WTC11 (cell line): ENCODE measurements at regions not wholly inside any gene's neighbourhood (a gene's known extent, or its start where the extent isn't known, plus 50 kb on each side); places are given as distances from the start of the nearest gene placed in this dataset.
"Not testable (repeated sequence)": the region's sequence is repeated elsewhere in the genome, so short reads cannot be mapped to it uniquely, and the experiment has no call there.

Source experiments
- ATAC-seq: fragments of 200-7000 bp; cut with Tn5 transposase; 2 replicates; pipeline ENCODE4 v1.10.0; 2021; ENCODE audit warnings: mild to moderate bottlenecking, moderate library complexity
- CTCF ChIA-PET: fragments of 300-600 bp; sonication (Branson Sonifier 250); formaldehyde crosslinking; loops from one replicate; lab custom pipeline; 2021; ENCODE audit warnings: antibody characterized with exemption; lab: Charles Lee
- POLR2A ChIA-PET: fragments of 350-600 bp; sonication (Branson Sonifier 250); formaldehyde crosslinking; loops from one replicate; lab custom pipeline; 2021; ENCODE audit warnings: antibody characterized with exemption; lab: Charles Lee
- DNase-seq: peaks from one replicate; pipeline ENCODE4 v3.0.0; 2021; ENCODE audit warnings: low spot score
- H3K27ac Mint-ChIP-seq: 2 replicates; pipeline ENCODE4 v1.8.0; 2021; ENCODE audit warnings: mixed read lengths
- H3K27me3 Mint-ChIP-seq: 2 replicates; pipeline ENCODE4 v1.8.0; 2021; ENCODE audit warnings: low read depth, mild to moderate bottlenecking, moderate library complexity, mixed read lengths
- H3K36me3 Mint-ChIP-seq: 2 replicates; pipeline ENCODE4 v1.8.0; 2021; ENCODE audit warnings: mixed read lengths
- H3K4me1 Mint-ChIP-seq: 2 replicates; pipeline ENCODE4 v1.8.0; 2022; ENCODE audit warnings: mixed read lengths
- H3K4me3 Mint-ChIP-seq: 2 replicates; pipeline ENCODE4 v1.8.0; 2021; ENCODE audit warnings: mild to moderate bottlenecking, moderate library complexity, mixed read lengths
- H3K9me3 Mint-ChIP-seq: 2 replicates; pipeline ENCODE4 v1.8.0; 2021; ENCODE audit warnings: mixed read lengths
- EMX1 ChIP-seq: fragments of 250-450 bp; sonication (Bioruptor Pico); IDR thresholded peaks from 2 replicates; pipeline ENCODE4 v1.8.0; 2021; ENCODE audit warnings: mild to moderate bottlenecking
- ESRRA ChIP-seq: sonication (generic); formaldehyde crosslinking; IDR thresholded peaks from 2 replicates; pipeline ENCODE4 v1.8.1; 2022; ENCODE audit warnings: mild to moderate bottlenecking, missing genetic modification reagents, borderline replicate concordance
- ETV6 ChIP-seq: sonication (generic); formaldehyde crosslinking; IDR thresholded peaks from 2 replicates; pipeline ENCODE4 v1.8.1; 2022; ENCODE audit warnings: mild to moderate bottlenecking, missing genetic modification reagents
- GABPB1 ChIP-seq: sonication (generic); formaldehyde crosslinking; IDR thresholded peaks from 2 replicates; pipeline ENCODE4 v1.8.1; 2023; ENCODE audit warnings: mild to moderate bottlenecking, missing genetic modification reagents
- GRHL2 ChIP-seq: fragments of 250-450 bp; sonication (Bioruptor Pico); IDR thresholded peaks from 2 replicates; pipeline ENCODE4 v1.8.0; 2022; ENCODE audit warnings: mild to moderate bottlenecking, moderate library complexity; ENCODE audit not compliant: insufficient replicate concordance, severe bottlenecking
- KAT7 ChIP-seq: sonication (generic); formaldehyde crosslinking; IDR thresholded peaks from 2 replicates; pipeline ENCODE4 v1.8.1; 2023; ENCODE audit warnings: missing genetic modification reagents, mild to moderate bottlenecking, borderline replicate concordance
- MXD4 ChIP-seq: fragments of 250-450 bp; sonication (Bioruptor Pico); IDR thresholded peaks from 2 replicates; pipeline ENCODE4 v1.8.0; 2021; ENCODE audit warnings: mild to moderate bottlenecking, moderate library complexity, borderline replicate concordance
- MYBL2 ChIP-seq: sonication (generic); formaldehyde crosslinking; IDR thresholded peaks from 2 replicates; pipeline ENCODE4 v1.8.1; 2023; ENCODE audit warnings: mild to moderate bottlenecking, moderate library complexity, missing genetic modification reagents
- NFYB ChIP-seq: sonication (generic); formaldehyde crosslinking; conservative IDR thresholded peaks from 2 replicates; pipeline ENCODE4 v1.8.0; 2022; ENCODE audit warnings: low read depth, missing genetic modification reagents
- NR3C1 ChIP-seq: sonication (generic); formaldehyde crosslinking; conservative IDR thresholded peaks from 2 replicates; pipeline ENCODE4 v1.8.1; 2023; ENCODE audit warnings: low read depth, mild to moderate bottlenecking, missing genetic modification reagents
- OVOL2 ChIP-seq: fragments of 250-450 bp; sonication (Bioruptor Pico); IDR thresholded peaks from 2 replicates; pipeline ENCODE4 v1.9.0; 2021; ENCODE audit warnings: mild to moderate bottlenecking, borderline replicate concordance
- RELA ChIP-seq: sonication (generic); formaldehyde crosslinking; IDR thresholded peaks from 2 replicates; pipeline ENCODE4 v1.8.1; 2022; ENCODE audit warnings: missing genetic modification reagents, mild to moderate bottlenecking, borderline replicate concordance
- TCF7 ChIP-seq: sonication (generic); formaldehyde crosslinking; IDR thresholded peaks from 2 replicates; pipeline ENCODE4 v1.8.0; 2022; ENCODE audit warnings: mild to moderate bottlenecking, low read depth, missing genetic modification reagents, moderate library complexity
- TP53 ChIP-seq: sonication (generic); formaldehyde crosslinking; IDR thresholded peaks from 2 replicates; pipeline ENCODE4 v1.8.1; 2023; ENCODE audit warnings: mild to moderate bottlenecking, missing genetic modification reagents
- ZNF317 ChIP-seq: sonication (generic); formaldehyde crosslinking; IDR thresholded peaks from 2 replicates; pipeline ENCODE4 v1.8.1; 2023; ENCODE audit warnings: low read depth, mild to moderate bottlenecking, moderate library complexity, missing genetic modification reagents, borderline replicate concordance
- TF ChIP-seq, protein P1 (sequence below): sonication (generic); formaldehyde crosslinking; IDR thresholded peaks from 2 replicates; pipeline ENCODE4 v1.8.1; 2022; ENCODE audit warnings: mild to moderate bottlenecking, missing genetic modification reagents, moderate library complexity, borderline replicate concordance
- TF ChIP-seq, protein P2 (sequence below): sonication (generic); formaldehyde crosslinking; IDR thresholded peaks from 2 replicates; pipeline ENCODE4 v1.8.1; 2023; ENCODE audit warnings: mild to moderate bottlenecking, moderate library complexity, missing genetic modification reagents
- TF ChIP-seq, protein P3 (sequence below): sonication (generic); formaldehyde crosslinking; IDR thresholded peaks from 2 replicates; pipeline ENCODE4 v1.8.1; 2022; ENCODE audit warnings: mild to moderate bottlenecking, moderate library complexity, missing genetic modification reagents

GRCh38 chr3:16072420-16073110, 101.9 kb upstream of the GALNT15 start (continued):
- TF ChIP-seq NR3C1: no peak
- no peak for TF ChIP-seq GABPB1 (CRISPR knock-in tag)
- TF ChIP-seq, protein P1, sequence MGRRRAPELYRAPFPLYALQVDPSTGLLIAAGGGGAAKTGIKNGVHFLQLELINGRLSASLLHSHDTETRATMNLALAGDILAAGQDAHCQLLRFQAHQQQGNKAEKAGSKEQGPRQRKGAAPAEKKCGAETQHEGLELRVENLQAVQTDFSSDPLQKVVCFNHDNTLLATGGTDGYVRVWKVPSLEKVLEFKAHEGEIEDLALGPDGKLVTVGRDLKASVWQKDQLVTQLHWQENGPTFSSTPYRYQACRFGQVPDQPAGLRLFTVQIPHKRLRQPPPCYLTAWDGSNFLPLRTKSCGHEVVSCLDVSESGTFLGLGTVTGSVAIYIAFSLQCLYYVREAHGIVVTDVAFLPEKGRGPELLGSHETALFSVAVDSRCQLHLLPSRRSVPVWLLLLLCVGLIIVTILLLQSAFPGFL (CRISPR knock-in tag): no peak
- no peak for TF ChIP-seq EMX1 (CRISPR knock-in tag)

DNA sequence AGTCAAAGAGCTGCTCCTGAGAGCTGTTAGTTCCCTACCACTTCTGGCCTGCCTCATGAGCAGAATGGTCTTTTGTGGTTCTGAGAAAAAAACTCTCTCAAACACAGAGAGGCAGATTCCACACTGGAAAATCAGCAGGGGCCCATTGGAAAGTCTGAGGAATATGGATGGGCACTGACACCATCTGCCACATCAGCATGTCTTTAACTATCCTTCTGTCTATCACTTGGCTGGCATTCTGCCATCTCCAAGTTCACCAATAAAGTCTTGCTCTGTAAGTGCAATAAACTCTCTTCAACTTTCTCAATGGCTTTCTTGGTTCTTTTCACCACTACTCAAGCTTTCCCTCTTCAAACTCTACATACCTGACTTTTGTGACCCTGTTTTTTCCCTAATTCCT, 101.3 kb upstream of the GALNT15 start:
- Mint-ChIP-seq H3K36me3 (peaks cover 7% of the 10 kb centered on the region), H3K27me3 (peaks cover 5% of the 10 kb centered on the region; the same call in 1 of the 2 replicates)
- no peak for TF ChIP-seq EMX1 (CRISPR knock-in tag)
- TF ChIP-seq ETV6 (CRISPR knock-in tag): no peak
- no peak for TF ChIP-seq NFYB (CRISPR knock-in tag)
- no peak for TF ChIP-seq TCF7 (CRISPR knock-in tag)
- TF ChIP-seq, protein P2, sequence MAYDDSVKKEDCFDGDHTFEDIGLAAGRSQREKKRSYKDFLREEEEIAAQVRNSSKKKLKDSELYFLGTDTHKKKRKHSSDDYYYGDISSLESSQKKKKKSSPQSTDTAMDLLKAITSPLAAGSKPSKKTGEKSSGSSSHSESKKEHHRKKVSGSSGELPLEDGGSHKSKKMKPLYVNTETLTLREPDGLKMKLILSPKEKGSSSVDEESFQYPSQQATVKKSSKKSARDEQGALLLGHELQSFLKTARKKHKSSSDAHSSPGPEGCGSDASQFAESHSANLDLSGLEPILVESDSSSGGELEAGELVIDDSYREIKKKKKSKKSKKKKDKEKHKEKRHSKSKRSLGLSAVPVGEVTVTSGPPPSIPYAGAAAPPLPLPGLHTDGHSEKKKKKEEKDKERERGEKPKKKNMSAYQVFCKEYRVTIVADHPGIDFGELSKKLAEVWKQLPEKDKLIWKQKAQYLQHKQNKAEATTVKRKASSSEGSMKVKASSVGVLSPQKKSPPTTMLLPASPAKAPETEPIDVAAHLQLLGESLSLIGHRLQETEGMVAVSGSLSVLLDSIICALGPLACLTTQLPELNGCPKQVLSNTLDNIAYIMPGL (CRISPR knock-in tag): no peak
- no peak for TF ChIP-seq MYBL2 (CRISPR knock-in tag)
- no peak for TF ChIP-seq ZNF317 (CRISPR knock-in tag)
- no peak for TF ChIP-seq OVOL2 (CRISPR knock-in tag)
- TF ChIP-seq, all 79 proteins: peak for 0
- Mint-ChIP-seq H3K27ac (no peak overlapping the region), H3K4me3 (no peak overlapping the region), H3K9me3 (peaks cover 23% of the 10 kb centered on the region), H3K4me1 (no peaks in the 10 kb centered on the region)
- DNase-seq: no peak
- CTCF ChIA-PET: interaction anchor here (2.5 kb wide), 1 partner anchor 105 kb away, joined by 12 read pairs; no protein-coding TSS in a partner anchor
- no peak for ATAC-seq
- POLR2A ChIA-PET: no interaction called here

DNA sequence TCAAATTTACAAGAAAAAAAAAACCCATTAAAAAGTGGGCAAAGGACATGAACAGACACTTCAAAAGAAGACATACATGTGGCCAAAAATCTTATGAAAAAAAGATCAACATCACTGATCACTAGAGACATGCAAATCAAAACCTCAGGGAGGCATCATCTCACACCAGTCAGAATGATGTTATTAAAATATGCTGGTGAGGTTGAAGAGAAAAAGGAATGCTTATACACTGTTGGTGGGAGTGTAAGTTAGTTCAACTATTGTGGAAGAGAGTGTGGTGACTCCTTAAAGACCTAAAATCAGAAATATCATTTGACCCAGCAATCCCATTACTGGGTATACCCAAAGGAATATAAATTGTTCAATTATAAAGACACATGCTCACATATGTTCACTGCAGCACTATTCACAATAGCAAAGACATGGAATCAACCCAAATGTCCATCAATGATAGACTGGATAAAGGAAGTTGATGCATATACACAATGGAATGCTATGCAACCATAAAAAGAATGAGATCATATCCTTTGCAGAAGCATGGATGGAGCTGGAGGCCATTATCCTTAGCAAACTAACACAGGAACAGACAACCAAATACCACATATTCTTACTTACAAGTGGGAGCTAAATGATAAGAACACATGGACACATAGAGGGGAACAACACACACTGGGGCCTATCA, 100.3 kb upstream of the GALNT15 start:
- CTCF ChIA-PET, POLR2A ChIA-PET: not testable (repeated sequence)

GRCh38 chr3:16075647-16076046, 98.8 kb upstream of the GALNT15 start:
- Mint-ChIP-seq H3K4me3 (no peak overlapping the region), H3K9me3 (peaks cover 46% of the 10 kb centered on the region), H3K4me1 (no peaks in the 10 kb centered on the region)
- ATAC-seq: no peak
- CTCF ChIA-PET: no interaction called here
- DNase-seq: no peak
- no peak for TF ChIP-seq GRHL2
- TF ChIP-seq ETV6 (CRISPR knock-in tag): no peak
- no peak for TF ChIP-seq TP53 (CRISPR knock-in tag)
- TF ChIP-seq KAT7 (CRISPR knock-in tag): no peak
- TF ChIP-seq MXD4: no peak
- TF ChIP-seq RELA (CRISPR knock-in tag): no peak
- TF ChIP-seq, protein P3, sequence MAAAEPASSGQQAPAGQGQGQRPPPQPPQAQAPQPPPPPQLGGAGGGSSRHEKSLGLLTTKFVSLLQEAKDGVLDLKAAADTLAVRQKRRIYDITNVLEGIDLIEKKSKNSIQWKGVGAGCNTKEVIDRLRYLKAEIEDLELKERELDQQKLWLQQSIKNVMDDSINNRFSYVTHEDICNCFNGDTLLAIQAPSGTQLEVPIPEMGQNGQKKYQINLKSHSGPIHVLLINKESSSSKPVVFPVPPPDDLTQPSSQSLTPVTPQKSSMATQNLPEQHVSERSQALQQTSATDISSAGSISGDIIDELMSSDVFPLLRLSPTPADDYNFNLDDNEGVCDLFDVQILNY: no peak
- no peak for TF ChIP-seq ESRRA (CRISPR knock-in tag)
- TF ChIP-seq, all 79 proteins: peak for 0
- Mint-ChIP-seq H3K36me3 (peaks cover 10% of the 10 kb centered on the region), H3K27me3 (peaks cover 8% of the 10 kb centered on the region), H3K27ac (no peak overlapping the region)
- POLR2A ChIA-PET: no interaction called here

More for the DNA sequence above, 100.3 kb upstream of the GALNT15 start:
- H3K4me3 Mint-ChIP-seq, H3K27ac Mint-ChIP-seq, H3K27me3 Mint-ChIP-seq, H3K36me3 Mint-ChIP-seq, H3K4me1 Mint-ChIP-seq, DNase-seq, ATAC-seq: not testable (repeated sequence)
- peaks cover 32% of the 10 kb centered on the region for H3K9me3 Mint-ChIP-seq
